HG02763 (cell line): ENCODE measurements at regions not wholly inside any gene's neighbourhood (a gene's known extent, or its start where the extent isn't known, plus 50 kb on each side); places are given as distances from the start of the nearest gene placed in this dataset.
"Not testable (repeated sequence)": the region's sequence is repeated elsewhere in the genome, so short reads cannot be mapped to it uniquely, and the experiment has no call there.

ENCODE experiments used
- ATAC-seq: cut with Tn5 transposase; IDR thresholded peaks from one replicate; pipeline ENCODE4 v1.9.1; 2021; ENCODE audit warnings: mild to moderate bottlenecking, moderate library complexity; ENCODE audit not compliant: unreplicated experiment

DNA sequence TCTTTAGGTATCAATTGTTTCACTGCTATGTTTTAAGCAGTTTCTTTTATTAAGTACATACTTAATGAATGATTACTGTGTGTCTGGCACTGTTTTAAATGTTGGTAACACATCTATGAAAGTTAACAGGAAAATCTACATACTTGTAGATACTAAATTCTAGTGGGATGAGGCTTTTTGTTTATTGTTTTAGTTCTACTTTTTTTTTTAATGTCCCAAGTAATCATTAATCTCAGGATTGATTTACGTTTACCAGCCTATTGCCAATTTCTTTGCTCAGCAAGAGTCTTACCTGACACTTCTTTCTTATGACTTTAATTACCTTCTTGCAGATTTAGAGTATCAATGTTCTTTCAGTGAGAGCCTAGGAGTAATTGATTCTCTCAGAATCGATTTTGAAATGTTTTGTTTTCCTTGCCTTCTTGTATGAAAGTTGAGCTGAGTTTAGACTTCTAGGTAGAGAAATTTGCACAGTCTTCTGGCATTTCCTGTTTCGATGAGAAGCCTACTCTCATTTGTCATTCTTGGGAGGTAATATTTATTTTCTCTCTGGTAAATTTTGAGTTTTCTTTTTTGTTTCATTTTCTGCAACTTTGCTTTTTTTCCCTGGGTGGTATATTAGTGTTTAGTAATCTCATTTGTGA lies 235.2 kb upstream of the ANKRD50 start:
- ATAC-seq, result no peak

DNA sequence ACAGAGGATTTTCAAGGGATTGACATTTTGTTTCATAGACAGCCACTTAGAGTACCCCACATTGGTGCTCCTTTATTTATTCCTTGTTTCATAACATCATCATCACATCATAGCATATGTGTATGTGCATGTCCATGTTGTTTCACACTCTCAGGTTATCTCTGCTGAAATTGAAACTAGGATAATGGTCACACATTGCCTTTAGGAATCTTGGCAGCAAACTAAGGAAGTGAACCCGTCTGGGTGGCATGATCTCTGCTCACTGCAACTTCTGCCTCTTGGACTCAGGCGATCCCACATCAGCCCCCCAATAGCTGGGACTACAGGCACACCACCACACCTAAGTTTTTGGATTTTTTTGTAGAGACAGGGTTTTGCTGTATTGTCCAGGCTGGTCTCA lies 234.2 kb upstream of the ANKRD50 start:
- ATAC-seq, result no peak

DNA sequence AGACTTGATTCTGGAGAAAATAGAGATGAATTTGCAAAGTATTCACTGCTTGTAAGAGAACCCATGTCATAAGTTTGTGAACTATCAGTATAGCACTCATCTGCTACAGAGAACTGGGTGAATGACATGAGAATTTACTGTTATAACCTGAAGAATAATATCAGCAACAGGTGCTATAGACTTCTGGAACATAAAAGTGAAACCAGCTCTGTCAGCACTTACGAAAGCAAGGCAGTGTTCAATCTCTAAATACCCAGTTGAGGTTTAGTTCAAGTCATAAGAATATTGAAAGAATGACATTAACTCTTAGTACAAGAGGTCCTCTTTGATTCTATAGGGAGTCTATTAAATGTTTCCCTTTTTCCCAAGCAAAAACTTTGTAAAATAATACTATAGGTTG lies 232.9 kb upstream of the ANKRD50 start:
- no peak for ATAC-seq

DNA sequence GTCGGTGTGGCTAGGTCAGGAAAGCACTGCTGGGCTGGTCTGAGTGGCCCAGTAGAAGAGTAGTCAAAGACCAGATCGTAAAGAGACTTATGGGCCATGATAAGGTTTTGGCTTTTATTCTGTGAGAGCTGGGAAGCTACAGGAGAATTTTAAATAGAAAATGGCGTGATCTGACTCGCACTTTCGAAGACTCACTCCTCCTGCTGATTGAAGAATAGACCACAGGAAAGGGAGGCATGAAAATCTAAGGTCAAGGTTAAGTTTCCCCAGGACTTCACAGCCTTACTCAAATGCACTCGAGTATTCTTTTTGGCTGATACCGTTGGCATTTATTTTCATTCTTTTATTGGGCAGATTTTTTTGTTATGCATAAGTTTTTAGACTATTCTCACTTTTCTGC lies 231.4 kb upstream of the ANKRD50 start:
- ATAC-seq, result no peak

DNA sequence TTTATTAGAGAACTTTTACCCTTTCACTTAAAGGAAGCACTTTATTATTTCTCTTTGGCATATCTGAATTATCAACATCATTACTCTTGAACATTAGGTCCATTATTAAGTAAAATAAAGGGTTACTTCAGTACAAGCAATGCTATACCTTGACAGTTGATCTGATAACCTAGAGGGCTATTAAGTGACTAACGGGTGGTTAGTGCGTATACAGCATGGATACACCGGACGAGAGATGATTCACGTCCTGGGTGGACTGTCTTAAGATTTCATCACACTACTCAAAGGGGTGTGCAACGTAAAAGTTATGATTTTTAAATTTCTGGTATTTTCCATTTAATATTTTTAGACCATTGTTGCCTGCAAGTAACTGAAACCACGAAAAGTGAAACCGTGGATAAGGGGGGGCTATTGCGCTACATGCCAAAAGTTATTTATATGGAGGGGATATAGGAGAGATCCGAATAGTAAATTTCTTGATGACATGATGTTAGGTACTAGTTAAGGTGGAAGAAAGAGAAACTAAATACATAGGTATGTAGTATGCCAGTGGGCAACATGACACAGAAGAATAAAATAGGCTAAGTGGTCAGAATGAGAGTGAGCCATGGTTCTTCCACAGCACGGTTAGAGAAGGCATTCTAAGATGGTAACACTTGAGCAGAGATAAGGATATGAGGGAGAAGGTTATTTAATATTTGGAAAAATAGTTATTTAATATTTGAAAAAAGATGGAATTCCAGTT lies 230.8 kb upstream of the ANKRD50 start:
- no peak for ATAC-seq

DNA sequence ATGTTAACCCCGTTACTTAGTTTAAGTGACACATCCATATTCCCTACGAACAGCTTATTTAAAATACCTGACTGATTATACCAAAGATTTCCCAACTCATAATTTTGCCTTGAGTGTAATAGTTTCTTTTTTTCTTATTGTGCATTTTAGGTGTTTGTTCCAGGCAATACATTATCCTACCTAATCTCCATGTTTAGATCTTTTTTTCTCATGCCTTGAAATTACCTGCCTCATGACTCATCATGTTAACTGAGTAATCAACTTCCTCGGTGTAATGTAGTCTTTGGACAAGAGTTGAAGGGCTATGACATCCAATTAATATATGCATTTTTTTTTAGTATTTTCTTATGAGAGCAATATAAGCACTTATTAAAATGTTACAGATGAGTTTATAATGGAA lies 228.7 kb upstream of the ANKRD50 start:
- ATAC-seq, result no peak

DNA sequence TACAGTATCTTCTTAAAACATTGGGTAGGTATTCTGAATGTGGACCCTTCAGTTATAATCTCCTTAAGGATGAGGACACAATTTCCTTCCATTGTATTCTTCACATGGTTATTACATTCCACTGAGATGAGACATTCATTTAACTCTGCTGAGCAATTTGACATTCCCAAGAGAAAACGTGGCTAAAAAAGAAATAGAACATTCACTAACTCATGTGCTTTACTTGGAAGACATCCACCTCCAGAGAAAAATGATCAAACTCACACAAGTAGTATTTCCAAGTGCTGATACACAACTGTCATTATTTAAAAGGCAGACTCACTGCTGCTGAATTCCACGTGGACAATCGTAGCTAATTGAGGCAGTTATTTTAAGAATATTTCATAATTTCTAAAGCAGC lies 227.9 kb upstream of the ANKRD50 start:
- ATAC-seq, result no peak

DNA sequence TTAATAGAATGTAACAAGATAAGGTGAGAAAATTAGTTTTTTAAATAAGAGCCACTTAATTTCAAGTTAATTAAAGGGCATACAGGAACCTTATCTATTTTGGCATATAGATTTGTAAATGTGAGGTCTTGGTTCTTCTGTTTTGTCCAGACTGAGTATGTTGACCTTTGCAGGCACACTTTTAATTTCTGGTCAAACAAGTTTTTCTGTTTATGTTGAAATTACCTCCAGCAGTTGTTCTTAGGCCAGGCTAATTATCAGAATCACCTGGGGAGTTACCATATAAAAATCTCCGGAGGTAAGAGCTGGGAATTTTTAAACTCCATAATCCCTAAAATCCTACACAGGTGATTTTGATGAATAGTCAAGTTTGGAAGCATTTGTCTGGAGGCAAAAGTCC lies 227.4 kb upstream of the ANKRD50 start:
- no peak for ATAC-seq

DNA sequence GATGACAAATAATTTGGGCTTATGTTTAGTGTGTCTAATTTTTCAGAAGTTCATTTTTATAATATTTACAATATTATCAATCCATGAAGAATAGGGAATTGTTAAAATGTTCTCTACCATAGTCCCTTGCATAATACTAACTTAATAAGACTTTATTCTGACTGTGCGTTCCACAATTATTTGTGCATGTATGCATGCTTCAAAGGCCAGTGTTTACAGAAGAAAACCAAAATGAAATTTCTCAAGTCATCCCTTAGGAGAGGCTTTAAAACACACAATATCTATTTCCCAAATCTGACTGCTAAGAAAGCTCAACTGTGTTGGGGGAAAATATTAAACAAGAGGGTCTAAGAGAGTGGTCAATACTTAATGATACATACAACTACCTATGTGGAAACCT lies 226.3 kb upstream of the ANKRD50 start:
- no peak for ATAC-seq

DNA sequence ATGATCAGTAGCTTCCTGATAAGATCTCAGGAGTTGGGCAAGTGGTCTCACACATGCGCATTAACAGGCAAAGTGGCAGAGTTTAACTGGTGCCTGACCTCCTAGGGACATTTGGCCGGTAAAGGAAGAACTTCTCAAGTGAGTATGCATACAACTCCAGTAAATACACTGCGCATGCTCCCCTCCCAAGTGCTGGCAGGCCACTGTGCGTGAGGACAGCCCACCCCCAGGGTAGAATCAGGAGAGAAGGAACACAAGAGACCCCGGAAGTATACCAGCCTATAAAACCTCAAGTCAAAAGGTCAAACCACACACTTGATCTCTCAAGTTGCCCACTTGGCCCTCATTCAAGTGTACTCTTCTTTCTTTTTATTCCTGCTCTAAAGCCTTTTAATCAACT lies 225.5 kb upstream of the ANKRD50 start:
- ATAC-seq, result no peak

DNA sequence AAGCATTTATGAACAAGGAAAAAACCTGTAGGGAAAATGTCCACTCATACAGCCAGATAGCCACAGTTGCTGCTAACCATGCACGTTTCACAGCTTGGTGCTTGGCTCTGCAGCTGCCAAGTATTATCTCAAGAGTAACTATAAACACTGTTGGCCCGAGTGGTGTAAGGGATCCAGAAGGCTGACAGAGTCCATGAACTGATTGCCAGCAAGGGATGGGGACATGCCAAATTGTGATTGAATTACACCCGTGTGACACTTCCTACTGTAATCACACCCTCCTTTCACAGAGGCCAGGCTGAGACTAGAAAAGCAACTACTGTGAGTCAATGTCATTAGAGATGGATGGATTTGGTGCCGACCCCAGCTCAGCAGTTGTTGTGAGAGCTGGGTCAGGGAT lies 223.9 kb upstream of the ANKRD50 start:
- no peak for ATAC-seq

DNA sequence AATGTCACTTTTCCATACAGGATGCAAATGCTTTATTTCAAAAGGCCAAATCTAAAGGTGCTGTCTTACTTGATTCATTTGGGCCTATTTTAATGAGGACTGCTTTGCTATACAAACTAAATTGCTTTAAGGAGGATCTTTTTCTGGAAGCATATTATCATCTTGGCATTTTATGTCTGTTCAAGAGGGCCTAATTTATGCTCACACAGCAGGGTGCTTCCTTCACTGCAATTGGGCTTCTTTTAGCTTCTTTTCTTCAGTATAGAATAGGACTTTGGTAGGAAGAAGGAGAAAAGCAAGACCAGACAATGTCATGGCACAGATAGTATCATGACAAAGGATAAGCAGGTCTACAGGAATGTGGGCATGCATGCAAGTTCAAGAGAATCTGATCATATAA lies 222.4 kb upstream of the ANKRD50 start:
- no peak for ATAC-seq

DNA sequence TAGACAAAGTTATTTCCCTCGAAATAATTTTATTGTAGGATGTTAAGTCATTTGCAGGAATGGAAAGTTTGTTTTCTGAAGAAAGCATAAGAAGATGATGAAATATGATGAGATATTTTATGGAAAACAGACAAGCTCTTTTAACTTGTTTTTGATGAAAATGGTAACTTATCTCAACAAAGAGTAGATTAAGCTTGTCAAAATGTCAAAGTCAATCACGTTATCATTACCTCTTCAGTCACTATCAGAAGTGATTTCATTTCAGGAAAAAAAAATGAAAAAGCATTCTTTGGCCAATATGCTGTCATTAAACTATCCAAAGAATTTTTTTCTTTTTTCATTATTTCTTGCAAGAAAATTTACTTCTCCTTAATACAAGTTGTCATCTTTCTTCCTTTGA lies 221.0 kb upstream of the ANKRD50 start:
- ATAC-seq, result no peak

DNA sequence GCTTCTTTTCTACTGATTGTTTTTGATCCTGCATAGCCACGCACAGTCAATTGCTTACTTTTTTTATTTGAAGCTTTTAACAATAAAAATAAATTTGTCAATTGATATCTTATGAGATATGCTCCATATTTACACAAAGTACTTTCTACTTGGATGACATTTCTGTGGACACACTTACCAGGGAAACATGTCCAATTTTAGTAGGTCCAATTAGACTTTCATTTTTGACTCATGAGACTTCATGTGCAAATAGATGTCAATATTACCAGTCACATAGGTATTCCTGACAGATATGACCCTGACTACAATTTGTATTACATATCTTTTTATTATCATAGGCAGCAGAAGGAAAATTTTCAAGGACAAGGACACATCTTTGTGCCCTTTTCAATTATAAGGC lies 219.9 kb upstream of the ANKRD50 start:
- ATAC-seq, result no peak

DNA sequence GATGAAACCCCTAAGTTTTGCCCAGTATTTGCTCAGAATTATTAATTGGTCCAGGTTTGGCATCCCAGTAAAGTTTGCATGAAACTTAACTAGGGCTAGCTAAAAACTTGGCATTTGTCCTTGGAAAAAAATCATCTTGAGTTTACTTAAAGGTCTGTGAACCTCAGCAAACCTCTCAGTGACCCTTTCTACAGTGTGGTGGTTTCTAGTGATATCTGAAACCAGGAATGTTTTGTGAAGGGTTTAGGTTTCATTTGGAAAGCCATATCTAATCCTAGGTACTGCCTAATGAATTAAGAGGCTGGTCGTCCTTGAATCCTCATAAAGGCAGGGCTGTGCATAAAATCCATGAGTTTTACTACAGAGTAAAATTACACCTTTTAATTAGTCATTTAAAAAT lies 218.5 kb upstream of the ANKRD50 start:
- no peak for ATAC-seq

DNA sequence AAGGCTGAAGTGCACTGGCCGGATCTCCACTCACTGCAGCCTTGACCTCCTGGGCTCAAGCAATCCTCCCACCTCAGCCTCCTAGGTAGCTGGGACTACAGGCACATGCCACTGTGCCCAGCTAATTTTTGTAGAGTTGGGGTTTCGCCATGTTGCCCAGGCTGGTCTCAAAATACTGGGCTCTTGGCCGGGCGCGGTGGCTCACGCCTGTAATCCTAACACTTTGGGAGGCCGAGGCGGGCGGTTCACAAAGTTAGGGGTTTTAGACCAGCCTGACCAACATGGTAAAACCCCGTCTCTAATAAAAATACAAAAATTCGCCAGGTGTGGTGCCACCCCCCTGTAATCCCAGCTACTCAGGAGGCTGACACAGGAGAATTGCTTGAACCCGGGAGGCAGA lies 210.2 kb upstream of the ANKRD50 start:
- not testable (repeated sequence) for ATAC-seq

DNA sequence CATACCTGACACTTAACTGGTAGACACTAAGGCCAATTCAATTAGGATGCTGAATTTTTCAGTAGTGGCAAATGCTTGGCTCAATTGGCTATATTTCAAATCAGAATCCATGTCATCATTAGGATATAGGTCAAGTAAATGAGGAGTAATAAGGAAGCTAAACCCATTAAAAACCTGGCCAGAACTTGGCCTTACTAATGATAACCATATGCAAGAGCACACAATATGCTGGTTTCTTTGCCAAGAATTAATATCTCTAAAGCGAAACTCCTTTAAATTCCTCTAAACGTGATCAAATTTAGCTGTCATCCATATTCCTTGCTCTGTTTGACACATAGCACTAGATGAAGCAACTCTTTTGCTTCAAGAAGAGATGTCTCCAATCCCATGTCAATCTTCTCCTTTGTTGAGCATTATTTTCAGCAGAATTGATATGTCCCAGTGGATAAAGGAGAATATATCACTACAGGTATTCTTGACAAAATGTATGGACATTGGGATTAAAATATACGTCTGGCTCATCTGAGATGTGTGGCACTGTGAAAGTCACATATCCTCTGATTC lies 206.1 kb upstream of the ANKRD50 start:
- ATAC-seq, result no peak

DNA sequence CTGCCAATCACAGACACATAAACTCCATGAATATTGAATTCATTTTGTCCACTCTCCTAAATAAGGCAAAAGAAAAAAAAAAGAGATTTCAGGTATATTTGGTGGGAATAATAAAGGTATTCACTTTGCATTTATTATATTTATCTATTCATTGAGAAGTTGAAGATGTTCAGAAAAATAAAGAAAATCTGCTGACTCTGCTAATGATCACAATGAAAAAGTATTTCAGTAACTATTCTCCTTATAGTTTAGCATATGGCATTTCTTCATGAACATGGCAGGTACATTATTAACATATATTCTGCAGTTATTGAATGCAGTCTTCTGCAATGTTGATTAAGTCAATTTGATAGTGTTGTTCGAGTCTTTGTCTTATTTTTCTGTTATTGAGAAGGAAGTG lies 202.5 kb upstream of the ANKRD50 start:
- no peak for ATAC-seq

DNA sequence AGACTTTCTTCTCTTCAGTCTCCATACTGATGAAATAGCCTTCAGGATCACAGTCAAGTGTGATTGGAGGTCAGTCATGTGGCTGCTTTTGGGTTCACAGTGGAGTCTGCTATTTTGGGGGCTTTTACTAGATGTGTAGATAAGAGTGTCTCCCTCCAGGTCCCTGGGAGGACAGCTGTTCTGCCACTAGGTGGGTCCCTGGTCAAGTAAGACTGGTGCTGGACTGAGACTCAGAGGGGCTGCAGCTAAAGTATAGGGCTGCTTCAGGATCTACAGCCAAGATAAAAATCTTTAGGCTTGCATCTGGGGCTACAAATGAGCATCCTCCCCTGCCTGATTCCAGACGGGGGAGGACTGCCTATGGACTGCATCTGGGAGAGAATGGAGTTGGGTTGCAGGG lies 200.7 kb upstream of the ANKRD50 start:
- ATAC-seq, result no peak

DNA sequence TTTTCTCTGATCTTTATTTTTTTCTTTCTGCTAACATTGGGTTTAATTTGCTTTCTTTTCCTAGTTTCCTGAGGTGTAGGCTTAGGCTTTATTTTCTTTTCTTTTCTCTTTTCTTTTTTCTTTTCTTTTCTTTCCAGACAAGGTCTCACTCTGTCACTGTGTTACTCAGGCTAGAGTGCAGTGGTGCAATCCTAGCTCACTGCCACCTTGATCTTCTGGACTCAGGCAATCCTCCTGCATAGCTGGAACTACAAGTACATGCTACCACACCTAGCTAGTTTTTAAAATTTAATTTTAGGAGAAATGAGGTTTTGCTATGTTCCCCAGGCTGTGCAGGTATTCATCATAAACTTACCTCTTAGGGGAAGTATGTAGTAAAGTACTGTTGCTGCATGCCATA lies 197.8 kb upstream of the ANKRD50 start:
- no peak for ATAC-seq

DNA sequence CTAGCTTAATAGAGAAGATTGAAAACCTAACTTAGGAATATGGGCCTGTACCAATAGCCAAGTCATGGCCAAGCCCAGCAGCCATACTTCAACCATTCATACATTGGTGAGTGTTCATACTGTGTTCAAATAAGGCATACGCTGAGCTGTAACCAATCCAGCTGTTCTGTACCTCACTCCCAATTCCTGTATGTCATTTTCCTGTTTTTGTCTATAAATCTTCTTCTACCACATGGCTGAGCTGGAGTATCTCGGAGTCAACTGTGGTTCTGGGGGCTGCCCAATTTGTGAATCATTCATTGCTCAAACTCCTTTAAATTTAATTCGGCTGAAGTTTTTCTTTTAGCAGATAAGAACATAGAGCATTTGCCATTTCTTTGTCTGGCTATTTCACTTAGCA lies 195.3 kb upstream of the ANKRD50 start:
- no peak for ATAC-seq

DNA sequence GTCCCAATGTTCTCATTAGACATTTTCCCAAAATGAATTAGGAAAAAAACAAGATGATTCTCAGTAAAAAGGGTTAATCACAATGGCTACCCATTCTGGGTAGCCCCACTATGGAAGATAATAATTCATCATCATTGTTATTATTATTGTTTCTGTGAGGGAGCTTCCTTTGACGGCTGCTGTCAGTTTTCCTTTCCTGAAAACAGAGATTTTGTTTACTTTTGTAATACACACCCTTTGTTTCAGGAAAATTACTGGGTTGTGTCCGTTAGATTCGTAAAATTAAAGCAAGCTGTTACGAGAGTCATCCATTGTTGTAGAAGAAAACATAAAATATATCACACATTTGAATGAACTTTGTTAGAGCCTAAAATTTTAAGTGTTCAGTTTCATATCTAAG lies 192.9 kb upstream of the ANKRD50 start:
- ATAC-seq, result no peak
